HepG2 (cell line): ENCODE measurements at regions not wholly inside any gene's neighbourhood (a gene's known extent, or its start where the extent isn't known, plus 50 kb on each side); places are given as distances from the start of the nearest gene placed in this dataset.

ENCODE experiments used
- AKAP8 ChIP-seq: sonication (generic); formaldehyde crosslinking; IDR thresholded peaks from 2 replicates; pipeline ENCODE4 v1.5.1; 2020; ENCODE audit warnings: mild to moderate bottlenecking, missing genetic modification reagents
- ARNTL ChIP-seq: sonication (generic); formaldehyde crosslinking; IDR thresholded peaks from 2 replicates; pipeline ENCODE4 v1.4.0; 2020; ENCODE audit warnings: mild to moderate bottlenecking, missing genetic modification reagents
- E2F2 ChIP-seq: sonication (generic); formaldehyde crosslinking; IDR thresholded peaks from 2 replicates; pipeline ENCODE4 v1.4.0; 2020; ENCODE audit warnings: missing genetic modification reagents, borderline replicate concordance
- ELF3 ChIP-seq: IDR thresholded peaks from 2 replicates; pipeline ENCODE4 v1.6.1; 2016; ENCODE audit warnings: missing genetic modification reagents, missing compliant biosample characterization
- GABPA ChIP-seq, 2 experiments: IDR thresholded peaks; 2 replicates each; pipeline ENCODE4 v1.6.1; 2011 to 2016; ENCODE audit warnings: low read depth in 2 of 2, low read length in 1 of 2, missing biosample characterization in 1 of 2, missing genetic modification characterization in 1 of 2
- GFI1 ChIP-seq: sonication (generic); formaldehyde crosslinking; IDR thresholded peaks from 2 replicates; pipeline ENCODE4 v1.5.0; 2020; ENCODE audit warnings: missing genetic modification reagents, mild to moderate bottlenecking, borderline replicate concordance
- KAT8 ChIP-seq: IDR thresholded peaks from 2 replicates; pipeline ENCODE4 v1.6.1; 2016; ENCODE audit warnings: missing genetic modification reagents, missing compliant biosample characterization
- KLF13 ChIP-seq: sonication (generic); formaldehyde crosslinking; IDR thresholded peaks from 2 replicates; pipeline ENCODE4 v1.4.0; 2020; ENCODE audit warnings: mild to moderate bottlenecking, missing genetic modification reagents
- MBNL3 ChIP-seq: fragments of 250-450 bp; sonication (Bioruptor Pico); conservative IDR thresholded peaks from 2 replicates; pipeline ENCODE4 v1.8.0; 2022; ENCODE audit warnings: mild to moderate bottlenecking, inconsistent platforms
- MYNN ChIP-seq: sonication (generic); formaldehyde crosslinking; IDR thresholded peaks from 2 replicates; pipeline ENCODE4 v1.4.0; 2020; ENCODE audit warnings: mild to moderate bottlenecking, low read depth, missing genetic modification reagents
- RXRB ChIP-seq: IDR thresholded peaks from 2 replicates; pipeline ENCODE4 v1.6.1; 2016; ENCODE audit warnings: borderline replicate concordance, missing genetic modification reagents, missing compliant biosample characterization
- SIX1 ChIP-seq: sonication (generic); formaldehyde crosslinking; IDR thresholded peaks from 2 replicates; pipeline ENCODE4 v1.4.0; 2020; ENCODE audit warnings: missing genetic modification reagents, borderline replicate concordance
- TMF1 ChIP-seq: sonication (generic); formaldehyde crosslinking; IDR thresholded peaks from 2 replicates; pipeline ENCODE4 v1.8.1; 2022; ENCODE audit warnings: low read depth, missing genetic modification reagents
- ZFP36L2 ChIP-seq: sonication (generic); formaldehyde crosslinking; IDR thresholded peaks from 2 replicates; pipeline ENCODE4 v1.4.0; 2020; ENCODE audit warnings: missing genetic modification reagents
- ZHX1 ChIP-seq: sonication (generic); formaldehyde crosslinking; IDR thresholded peaks from 2 replicates; pipeline ENCODE4 v1.8.1; 2022; ENCODE audit warnings: low read depth, mild to moderate bottlenecking, missing genetic modification reagents
- ZKSCAN8 ChIP-seq: IDR thresholded peaks from 2 replicates; pipeline ENCODE4 v1.6.1; 2016; ENCODE audit warnings: borderline replicate concordance, missing genetic modification reagents, missing compliant biosample characterization
- ZNF224 ChIP-seq: sonication (generic); formaldehyde crosslinking; IDR thresholded peaks from 2 replicates; pipeline ENCODE4 v1.5.0; 2020; ENCODE audit warnings: mild to moderate bottlenecking, missing genetic modification reagents
- ZNF598 ChIP-seq: sonication (generic); formaldehyde crosslinking; IDR thresholded peaks from 2 replicates; pipeline ENCODE4 v1.5.1; 2020; ENCODE audit warnings: mild to moderate bottlenecking, missing genetic modification reagents, borderline replicate concordance
- TF ChIP-seq, protein P1 (sequence below): sonication (generic); formaldehyde crosslinking; conservative IDR thresholded peaks from 2 replicates; pipeline ENCODE4 v1.4.0; 2020; ENCODE audit warnings: mild to moderate bottlenecking, missing genetic modification reagents, moderate library complexity
- TF ChIP-seq, protein P2 (sequence below): sonication (generic); formaldehyde crosslinking; IDR thresholded peaks from 2 replicates; pipeline ENCODE4 v1.5.1; 2020; ENCODE audit warnings: missing genetic modification reagents, mild to moderate bottlenecking, borderline replicate concordance
- TF ChIP-seq, protein P3 (sequence below): sonication (generic); formaldehyde crosslinking; IDR thresholded peaks from 2 replicates; pipeline ENCODE4 v1.4.0; 2020; ENCODE audit warnings: missing genetic modification reagents

DNA sequence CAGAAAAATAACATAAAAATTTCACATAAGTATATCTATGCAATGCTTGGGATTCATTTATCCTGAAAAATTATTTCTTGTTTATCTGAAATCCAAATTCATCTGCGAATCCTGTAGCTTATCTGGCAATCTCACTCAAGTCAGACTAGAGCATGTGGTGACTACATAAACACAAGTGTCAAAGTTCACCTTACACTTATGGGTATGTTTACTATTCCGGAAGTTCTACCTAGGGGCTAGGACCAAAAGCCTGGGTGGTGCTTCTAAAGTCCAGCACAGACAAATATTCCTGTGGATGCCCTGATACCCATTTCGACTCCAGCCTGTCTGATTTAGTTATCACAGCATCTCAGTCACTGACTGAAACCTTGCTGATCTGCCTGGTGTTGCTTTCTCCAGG lies 364.0 kb downstream of the METTL4 start (continued):
- TF ChIP-seq ZHX1 (CRISPR knock-in tag), result no peak
- TF ChIP-seq E2F2 (CRISPR knock-in tag), result no peak
- no peak for TF ChIP-seq MBNL3 (CRISPR knock-in tag)
- TF ChIP-seq ZFP36L2 (CRISPR knock-in tag), result no peak
- no peak for TF ChIP-seq ZNF598 (CRISPR knock-in tag)
- TF ChIP-seq AKAP8, result no peak
- no peak for TF ChIP-seq MYNN (CRISPR knock-in tag)
- no peak for TF ChIP-seq RXRB
- no peak for TF ChIP-seq KAT8 (CRISPR knock-in tag)
- TF ChIP-seq, protein P1, sequence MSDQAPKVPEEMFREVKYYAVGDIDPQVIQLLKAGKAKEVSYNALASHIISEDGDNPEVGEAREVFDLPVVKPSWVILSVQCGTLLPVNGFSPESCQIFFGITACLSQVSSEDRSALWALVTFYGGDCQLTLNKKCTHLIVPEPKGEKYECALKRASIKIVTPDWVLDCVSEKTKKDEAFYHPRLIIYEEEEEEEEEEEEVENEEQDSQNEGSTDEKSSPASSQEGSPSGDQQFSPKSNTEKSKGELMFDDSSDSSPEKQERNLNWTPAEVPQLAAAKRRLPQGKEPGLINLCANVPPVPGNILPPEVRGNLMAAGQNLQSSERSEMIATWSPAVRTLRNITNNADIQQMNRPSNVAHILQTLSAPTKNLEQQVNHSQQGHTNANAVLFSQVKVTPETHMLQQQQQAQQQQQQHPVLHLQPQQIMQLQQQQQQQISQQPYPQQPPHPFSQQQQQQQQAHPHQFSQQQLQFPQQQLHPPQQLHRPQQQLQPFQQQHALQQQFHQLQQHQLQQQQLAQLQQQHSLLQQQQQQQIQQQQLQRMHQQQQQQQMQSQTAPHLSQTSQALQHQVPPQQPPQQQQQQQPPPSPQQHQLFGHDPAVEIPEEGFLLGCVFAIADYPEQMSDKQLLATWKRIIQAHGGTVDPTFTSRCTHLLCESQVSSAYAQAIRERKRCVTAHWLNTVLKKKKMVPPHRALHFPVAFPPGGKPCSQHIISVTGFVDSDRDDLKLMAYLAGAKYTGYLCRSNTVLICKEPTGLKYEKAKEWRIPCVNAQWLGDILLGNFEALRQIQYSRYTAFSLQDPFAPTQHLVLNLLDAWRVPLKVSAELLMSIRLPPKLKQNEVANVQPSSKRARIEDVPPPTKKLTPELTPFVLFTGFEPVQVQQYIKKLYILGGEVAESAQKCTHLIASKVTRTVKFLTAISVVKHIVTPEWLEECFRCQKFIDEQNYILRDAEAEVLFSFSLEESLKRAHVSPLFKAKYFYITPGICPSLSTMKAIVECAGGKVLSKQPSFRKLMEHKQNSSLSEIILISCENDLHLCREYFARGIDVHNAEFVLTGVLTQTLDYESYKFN, result peak; percentile 63
- TF ChIP-seq, protein P2, sequence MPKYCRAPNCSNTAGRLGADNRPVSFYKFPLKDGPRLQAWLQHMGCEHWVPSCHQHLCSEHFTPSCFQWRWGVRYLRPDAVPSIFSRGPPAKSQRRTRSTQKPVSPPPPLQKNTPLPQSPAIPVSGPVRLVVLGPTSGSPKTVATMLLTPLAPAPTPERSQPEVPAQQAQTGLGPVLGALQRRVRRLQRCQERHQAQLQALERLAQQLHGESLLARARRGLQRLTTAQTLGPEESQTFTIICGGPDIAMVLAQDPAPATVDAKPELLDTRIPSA (CRISPR knock-in tag), result no peak
- TF ChIP-seq GFI1 (CRISPR knock-in tag), result 0 out of 2 replicates have a peak, but pooled peaks have one; percentile 37
- TF ChIP-seq, protein P3, sequence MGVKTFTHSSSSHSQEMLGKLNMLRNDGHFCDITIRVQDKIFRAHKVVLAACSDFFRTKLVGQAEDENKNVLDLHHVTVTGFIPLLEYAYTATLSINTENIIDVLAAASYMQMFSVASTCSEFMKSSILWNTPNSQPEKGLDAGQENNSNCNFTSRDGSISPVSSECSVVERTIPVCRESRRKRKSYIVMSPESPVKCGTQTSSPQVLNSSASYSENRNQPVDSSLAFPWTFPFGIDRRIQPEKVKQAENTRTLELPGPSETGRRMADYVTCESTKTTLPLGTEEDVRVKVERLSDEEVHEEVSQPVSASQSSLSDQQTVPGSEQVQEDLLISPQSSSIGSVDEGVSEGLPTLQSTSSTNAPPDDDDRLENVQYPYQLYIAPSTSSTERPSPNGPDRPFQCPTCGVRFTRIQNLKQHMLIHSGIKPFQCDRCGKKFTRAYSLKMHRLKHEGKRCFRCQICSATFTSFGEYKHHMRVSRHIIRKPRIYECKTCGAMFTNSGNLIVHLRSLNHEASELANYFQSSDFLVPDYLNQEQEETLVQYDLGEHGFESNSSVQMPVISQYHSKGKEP (CRISPR knock-in tag), result no peak
- TF ChIP-seq ARNTL (CRISPR knock-in tag), result no peak
- no peak for TF ChIP-seq GABPA (IDR thresholded peaks at IDR 0.05; ENCODE audit: low read depth, low read length)
- TF ChIP-seq GABPA (CRISPR knock-in tag; IDR thresholded peaks at IDR 0.05; ENCODE audit: low read depth), result peak; percentile 77
- no peak for TF ChIP-seq ZNF224 (CRISPR knock-in tag)
- no peak for TF ChIP-seq ZKSCAN8 (CRISPR knock-in tag)
- no peak for TF ChIP-seq KLF13 (CRISPR knock-in tag)
- TF ChIP-seq SIX1 (CRISPR knock-in tag), result no peak
- TF ChIP-seq ELF3 (CRISPR knock-in tag), result 0 out of 2 replicates have a peak, but pooled peaks have one; percentile 18
- TF ChIP-seq TMF1 (CRISPR knock-in tag), result no peak
